WTC11 (cell line): ENCODE measurements at regions not wholly inside any gene's neighbourhood (a gene's known extent, or its start where the extent isn't known, plus 50 kb on each side); places are given as distances from the start of the nearest gene placed in this dataset.

Source experiments
- ELF4 ChIP-seq: sonication (generic); formaldehyde crosslinking; IDR thresholded peaks from 2 replicates; pipeline ENCODE4 v1.8.1; 2022; ENCODE audit warnings: low read depth, mild to moderate bottlenecking, moderate library complexity, missing genetic modification reagents
- JUN ChIP-seq: sonication (generic); formaldehyde crosslinking; IDR thresholded peaks from 2 replicates; pipeline ENCODE4 v1.8.0; 2023; ENCODE audit warnings: mild to moderate bottlenecking, missing genetic modification reagents
- NFE2L1 ChIP-seq: sonication (generic); formaldehyde crosslinking; IDR thresholded peaks from 2 replicates; pipeline ENCODE4 v1.8.1; 2023; ENCODE audit warnings: missing genetic modification reagents
- SOX15 ChIP-seq: fragments of 250-450 bp; sonication (Bioruptor Pico); IDR thresholded peaks from 2 replicates; pipeline ENCODE4 v1.9.0; 2021; ENCODE audit warnings: mild to moderate bottlenecking
- TF ChIP-seq, protein P1 (sequence below): sonication (generic); formaldehyde crosslinking; IDR thresholded peaks from 2 replicates; pipeline ENCODE4 v1.8.1; 2023; ENCODE audit warnings: mild to moderate bottlenecking, missing genetic modification reagents, moderate library complexity
- TF ChIP-seq, protein P2 (sequence below): sonication (generic); formaldehyde crosslinking; IDR thresholded peaks from 2 replicates; pipeline ENCODE4 v1.8.0; 2022; ENCODE audit warnings: missing genetic modification reagents
- TF ChIP-seq, protein P3 (sequence below): sonication (generic); formaldehyde crosslinking; IDR thresholded peaks from 2 replicates; pipeline ENCODE4 v1.8.0; 2022; ENCODE audit warnings: mild to moderate bottlenecking, missing genetic modification reagents
- TF ChIP-seq, protein P4 (sequence below): fragments of 200-600 bp; IDR thresholded peaks from 2 replicates; pipeline ENCODE4 v1.8.0; 2022; ENCODE audit warnings: antibody characterized with exemption

DNA sequence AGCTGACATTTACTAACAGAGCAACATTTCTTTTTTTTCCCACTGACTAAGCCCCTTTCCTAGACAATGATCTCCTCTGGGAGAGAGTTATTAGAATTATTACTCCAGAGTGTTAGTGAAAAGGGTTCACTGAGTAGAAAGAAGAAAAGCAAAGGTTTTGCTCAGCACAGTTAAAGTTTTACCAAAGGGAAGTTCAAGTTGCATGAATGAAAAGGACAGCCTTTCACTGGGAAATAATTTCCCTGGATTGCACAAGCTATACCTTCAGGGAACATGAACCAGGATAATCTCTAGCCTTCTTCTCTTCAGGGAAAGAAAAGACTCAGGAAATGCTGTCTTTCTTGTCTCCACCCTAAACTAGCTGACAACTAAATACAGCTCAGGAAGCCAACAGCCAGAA, 71.4 kb upstream of the ESRRG start:
- TF ChIP-seq, protein P1, sequence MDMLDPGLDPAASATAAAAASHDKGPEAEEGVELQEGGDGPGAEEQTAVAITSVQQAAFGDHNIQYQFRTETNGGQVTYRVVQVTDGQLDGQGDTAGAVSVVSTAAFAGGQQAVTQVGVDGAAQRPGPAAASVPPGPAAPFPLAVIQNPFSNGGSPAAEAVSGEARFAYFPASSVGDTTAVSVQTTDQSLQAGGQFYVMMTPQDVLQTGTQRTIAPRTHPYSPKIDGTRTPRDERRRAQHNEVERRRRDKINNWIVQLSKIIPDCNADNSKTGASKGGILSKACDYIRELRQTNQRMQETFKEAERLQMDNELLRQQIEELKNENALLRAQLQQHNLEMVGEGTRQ = no peak
- TF ChIP-seq JUN (CRISPR knock-in tag) (no peak), ELF4 (CRISPR knock-in tag) (no peak), NFE2L1 (CRISPR knock-in tag) (no peak), SOX15 (CRISPR knock-in tag) (no peak)
- TF ChIP-seq, protein P2, sequence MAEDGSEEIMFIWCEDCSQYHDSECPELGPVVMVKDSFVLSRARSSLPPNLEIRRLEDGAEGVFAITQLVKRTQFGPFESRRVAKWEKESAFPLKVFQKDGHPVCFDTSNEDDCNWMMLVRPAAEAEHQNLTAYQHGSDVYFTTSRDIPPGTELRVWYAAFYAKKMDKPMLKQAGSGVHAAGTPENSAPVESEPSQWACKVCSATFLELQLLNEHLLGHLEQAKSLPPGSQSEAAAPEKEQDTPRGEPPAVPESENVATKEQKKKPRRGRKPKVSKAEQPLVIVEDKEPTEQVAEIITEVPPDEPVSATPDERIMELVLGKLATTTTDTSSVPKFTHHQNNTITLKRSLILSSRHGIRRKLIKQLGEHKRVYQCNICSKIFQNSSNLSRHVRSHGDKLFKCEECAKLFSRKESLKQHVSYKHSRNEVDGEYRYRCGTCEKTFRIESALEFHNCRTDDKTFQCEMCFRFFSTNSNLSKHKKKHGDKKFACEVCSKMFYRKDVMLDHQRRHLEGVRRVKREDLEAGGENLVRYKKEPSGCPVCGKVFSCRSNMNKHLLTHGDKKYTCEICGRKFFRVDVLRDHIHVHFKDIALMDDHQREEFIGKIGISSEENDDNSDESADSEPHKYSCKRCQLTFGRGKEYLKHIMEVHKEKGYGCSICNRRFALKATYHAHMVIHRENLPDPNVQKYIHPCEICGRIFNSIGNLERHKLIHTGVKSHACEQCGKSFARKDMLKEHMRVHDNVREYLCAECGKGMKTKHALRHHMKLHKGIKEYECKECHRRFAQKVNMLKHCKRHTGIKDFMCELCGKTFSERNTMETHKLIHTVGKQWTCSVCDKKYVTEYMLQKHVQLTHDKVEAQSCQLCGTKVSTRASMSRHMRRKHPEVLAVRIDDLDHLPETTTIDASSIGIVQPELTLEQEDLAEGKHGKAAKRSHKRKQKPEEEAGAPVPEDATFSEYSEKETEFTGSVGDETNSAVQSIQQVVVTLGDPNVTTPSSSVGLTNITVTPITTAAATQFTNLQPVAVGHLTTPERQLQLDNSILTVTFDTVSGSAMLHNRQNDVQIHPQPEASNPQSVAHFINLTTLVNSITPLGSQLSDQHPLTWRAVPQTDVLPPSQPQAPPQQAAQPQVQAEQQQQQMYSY (CRISPR knock-in tag) = no peak
- TF ChIP-seq, protein P3, sequence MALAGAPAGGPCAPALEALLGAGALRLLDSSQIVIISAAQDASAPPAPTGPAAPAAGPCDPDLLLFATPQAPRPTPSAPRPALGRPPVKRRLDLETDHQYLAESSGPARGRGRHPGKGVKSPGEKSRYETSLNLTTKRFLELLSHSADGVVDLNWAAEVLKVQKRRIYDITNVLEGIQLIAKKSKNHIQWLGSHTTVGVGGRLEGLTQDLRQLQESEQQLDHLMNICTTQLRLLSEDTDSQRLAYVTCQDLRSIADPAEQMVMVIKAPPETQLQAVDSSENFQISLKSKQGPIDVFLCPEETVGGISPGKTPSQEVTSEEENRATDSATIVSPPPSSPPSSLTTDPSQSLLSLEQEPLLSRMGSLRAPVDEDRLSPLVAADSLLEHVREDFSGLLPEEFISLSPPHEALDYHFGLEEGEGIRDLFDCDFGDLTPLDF = no peak
- TF ChIP-seq, protein P4, sequence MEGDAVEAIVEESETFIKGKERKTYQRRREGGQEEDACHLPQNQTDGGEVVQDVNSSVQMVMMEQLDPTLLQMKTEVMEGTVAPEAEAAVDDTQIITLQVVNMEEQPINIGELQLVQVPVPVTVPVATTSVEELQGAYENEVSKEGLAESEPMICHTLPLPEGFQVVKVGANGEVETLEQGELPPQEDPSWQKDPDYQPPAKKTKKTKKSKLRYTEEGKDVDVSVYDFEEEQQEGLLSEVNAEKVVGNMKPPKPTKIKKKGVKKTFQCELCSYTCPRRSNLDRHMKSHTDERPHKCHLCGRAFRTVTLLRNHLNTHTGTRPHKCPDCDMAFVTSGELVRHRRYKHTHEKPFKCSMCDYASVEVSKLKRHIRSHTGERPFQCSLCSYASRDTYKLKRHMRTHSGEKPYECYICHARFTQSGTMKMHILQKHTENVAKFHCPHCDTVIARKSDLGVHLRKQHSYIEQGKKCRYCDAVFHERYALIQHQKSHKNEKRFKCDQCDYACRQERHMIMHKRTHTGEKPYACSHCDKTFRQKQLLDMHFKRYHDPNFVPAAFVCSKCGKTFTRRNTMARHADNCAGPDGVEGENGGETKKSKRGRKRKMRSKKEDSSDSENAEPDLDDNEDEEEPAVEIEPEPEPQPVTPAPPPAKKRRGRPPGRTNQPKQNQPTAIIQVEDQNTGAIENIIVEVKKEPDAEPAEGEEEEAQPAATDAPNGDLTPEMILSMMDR = no peak
